Mammary epithelial cell (primary cell): ENCODE measurements at regions not wholly inside any gene's neighbourhood (a gene's known extent, or its start where the extent isn't known, plus 50 kb on each side); places are given as distances from the start of the nearest gene placed in this dataset.

Experiments used
- EZH2 ChIP-seq: IDR thresholded peaks from 2 replicates; pipeline ENCODE4 v1.6.1; 2012; ENCODE audit warnings: low read length, inconsistent platforms, borderline replicate concordance
- TF ChIP-seq, protein P1 (sequence below), 2 donors: IDR thresholded peaks in 1 of 2; conservative IDR thresholded peaks in 1 of 2; 2 replicates each; pipeline ENCODE4 v1.5.1; 2011 to 2012; ENCODE audit warnings: inconsistent platforms in 2 of 2, low read length in 2 of 2, mild to moderate bottlenecking in 2 of 2, control low read depth in 1 of 2, low read depth in 1 of 2; ENCODE audit not compliant: insufficient read depth in 1 of 2; ENCODE audit errors: extremely low read depth in 1 of 2

- TF ChIP-seq, protein P1, sequence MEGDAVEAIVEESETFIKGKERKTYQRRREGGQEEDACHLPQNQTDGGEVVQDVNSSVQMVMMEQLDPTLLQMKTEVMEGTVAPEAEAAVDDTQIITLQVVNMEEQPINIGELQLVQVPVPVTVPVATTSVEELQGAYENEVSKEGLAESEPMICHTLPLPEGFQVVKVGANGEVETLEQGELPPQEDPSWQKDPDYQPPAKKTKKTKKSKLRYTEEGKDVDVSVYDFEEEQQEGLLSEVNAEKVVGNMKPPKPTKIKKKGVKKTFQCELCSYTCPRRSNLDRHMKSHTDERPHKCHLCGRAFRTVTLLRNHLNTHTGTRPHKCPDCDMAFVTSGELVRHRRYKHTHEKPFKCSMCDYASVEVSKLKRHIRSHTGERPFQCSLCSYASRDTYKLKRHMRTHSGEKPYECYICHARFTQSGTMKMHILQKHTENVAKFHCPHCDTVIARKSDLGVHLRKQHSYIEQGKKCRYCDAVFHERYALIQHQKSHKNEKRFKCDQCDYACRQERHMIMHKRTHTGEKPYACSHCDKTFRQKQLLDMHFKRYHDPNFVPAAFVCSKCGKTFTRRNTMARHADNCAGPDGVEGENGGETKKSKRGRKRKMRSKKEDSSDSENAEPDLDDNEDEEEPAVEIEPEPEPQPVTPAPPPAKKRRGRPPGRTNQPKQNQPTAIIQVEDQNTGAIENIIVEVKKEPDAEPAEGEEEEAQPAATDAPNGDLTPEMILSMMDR (conservative IDR thresholded peaks at IDR 0.05 in 1 of 2, IDR thresholded peaks at IDR 0.05 in 1 of 2; ENCODE audit: extremely low read depth in 1 of 2, insufficient read depth in 1 of 2, low read depth in 1 of 2, low read length in 2 of 2), result no peak
- no peak for TF ChIP-seq EZH2
Observed at GRCh38 chr5:12258549-12258948, 354.3 kb upstream of the CTNND2 start.
